ENCODE measurements at regions not wholly inside any gene's neighbourhood (a gene's known extent, or its start where the extent isn't known, plus 50 kb on each side); places are given as distances from the start of the nearest gene placed in this dataset.

GRCh38 chr13:79121286-79121685 lies 284.8 kb downstream of the RBM26 start:
- TF ChIP-seq ZFX (IDR thresholded peaks at IDR 0.05) (no peak), CTCF (conservative IDR thresholded peaks at IDR 0.05) (no peak)
- no peak overlapping the region for H3K27ac ChIP-seq

GRCh38 chr13:79119578-79120107 lies 286.4 kb downstream of the RBM26 start:
- TF ChIP-seq ZFX (IDR thresholded peaks at IDR 0.05) (no peak), CTCF (conservative IDR thresholded peaks at IDR 0.05) (no peak)
- H3K27ac ChIP-seq = no peak overlapping the region

DNA sequence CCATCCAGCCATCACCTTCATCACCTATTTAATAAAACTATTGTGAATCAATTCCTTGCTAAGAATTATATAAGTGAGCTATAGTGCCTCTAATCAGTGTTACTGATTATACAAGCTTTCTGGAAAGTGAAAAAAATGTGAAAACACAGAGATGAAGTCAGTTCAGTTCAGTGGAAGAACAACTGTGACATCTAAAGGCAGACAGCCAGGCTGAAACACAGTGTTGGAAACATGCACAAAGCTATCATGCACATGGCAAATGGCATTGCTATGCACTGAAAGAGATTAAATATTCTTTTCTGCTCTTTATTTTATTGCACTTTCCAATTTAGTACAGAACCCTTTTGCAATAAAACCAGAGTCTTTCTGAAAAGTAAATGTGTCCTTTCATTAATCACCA lies 294.0 kb downstream of the RBM26 start:
- TF ChIP-seq ZFX (IDR thresholded peaks at IDR 0.05) = no peak
- TF ChIP-seq CTCF (conservative IDR thresholded peaks at IDR 0.05) = no peak
- no peak overlapping the region for H3K27ac ChIP-seq

GRCh38 chr13:79108914-79109643 lies 297.0 kb downstream of the RBM26 start:
- no peak overlapping the region for H3K27ac ChIP-seq

GRCh38 chr13:79098596-79098995 lies 307.5 kb downstream of the RBM26 start:
- TF ChIP-seq CTCF (conservative IDR thresholded peaks at IDR 0.05) (no peak), ZFX (IDR thresholded peaks at IDR 0.05) (no peak)
- H3K27ac ChIP-seq = no peak overlapping the region

More at GRCh38 chr13:79108914-79109643, 297.0 kb downstream of the RBM26 start:
- no peak for TF ChIP-seq ZFX (IDR thresholded peaks at IDR 0.05)
- no peak for TF ChIP-seq CTCF (conservative IDR thresholded peaks at IDR 0.05)

GRCh38 chr13:79097201-79097600 lies 308.9 kb downstream of the RBM26 start:
- TF ChIP-seq CTCF (conservative IDR thresholded peaks at IDR 0.05) = no peak
- no peak for TF ChIP-seq ZFX (IDR thresholded peaks at IDR 0.05)
- no peak overlapping the region for H3K27ac ChIP-seq

GRCh38 chr13:79096099-79096498 lies 310.0 kb downstream of the RBM26 start:
- no peak overlapping the region for H3K27ac ChIP-seq
- TF ChIP-seq ZFX (IDR thresholded peaks at IDR 0.05) = no peak
- TF ChIP-seq CTCF (conservative IDR thresholded peaks at IDR 0.05) = no peak
